Kidney (tissue), 13 donors: ENCODE measurements at regions not wholly inside any gene's neighbourhood (a gene's known extent, or its start where the extent isn't known, plus 50 kb on each side); places are given as distances from the start of the nearest gene placed in this dataset.

Experiments used
- DNase-seq, 5 donors: peaks; one replicate each; pipeline ENCODE4 v3.0.0-alpha.2; 2013 to 2020
- FAIRE-seq: peaks from 2 replicates; lab custom pipeline; 2012; peaks lifted over from hg19 to GRCh38; lab: Jason Lieb, UNC
- H3K27ac ChIP-seq, 2 donors: one replicate each; pipeline ENCODE4 v1.7.0; 2013; ENCODE audit warnings: low read depth in 2 of 2, low read length in 2 of 2, inconsistent platforms in 1 of 2
- H3K27me3 ChIP-seq: one replicate; pipeline ENCODE4 v1.7.1; 2013; ENCODE audit warnings: low read length, inconsistent platforms; ENCODE audit not compliant: control insufficient read depth, insufficient read depth
- H3K36me3 ChIP-seq, 3 donors: one replicate each; pipeline versions ENCODE4 v1.7.0 to v1.7.1; 2013; ENCODE audit warnings: low read length in 3 of 3, control low read depth in 1 of 3, inconsistent platforms in 1 of 3; ENCODE audit not compliant: insufficient read depth in 3 of 3, control insufficient read depth in 2 of 3
- H3K4me1 ChIP-seq, 3 donors: one replicate each; pipeline versions ENCODE4 v1.7.0 to v1.7.1; 2013; ENCODE audit warnings: low read length in 3 of 3, inconsistent platforms in 1 of 3, low read depth in 1 of 3; ENCODE audit not compliant: control insufficient read depth in 2 of 3, insufficient read depth in 2 of 3
- H3K4me3 ChIP-seq, 3 donors: one replicate each; pipeline versions ENCODE4 v1.7.0 to v1.8.1; 2013; ENCODE audit warnings: low read length in 3 of 3, control low read depth in 1 of 3, inconsistent platforms in 1 of 3
- H3K9ac ChIP-seq, 3 donors: one replicate each; pipeline versions ENCODE4 v1.7.0 to v1.7.1; 2013; ENCODE audit warnings: low read length in 3 of 3, control low read depth in 1 of 3, inconsistent platforms in 1 of 3
- H3K9me3 ChIP-seq, 3 donors: one replicate each; pipeline versions ENCODE4 v1.7.0 to v1.7.1; 2013; ENCODE audit warnings: low read length in 3 of 3, control low read depth in 1 of 3, inconsistent platforms in 1 of 3; ENCODE audit not compliant: control insufficient read depth in 2 of 3, insufficient read depth in 1 of 3
- intact Hi-C: fragments of 100-400 bp; cut with DNase I; formaldehyde crosslinking; loops from one replicate; pipeline ENCODE4 v1.11.1; 2022
- TF ChIP-seq, protein P1 (sequence below): IDR thresholded peaks from 3 replicates; pipeline ENCODE4 v1.5.1; 2012; ENCODE audit warnings: mild to moderate bottlenecking, moderate library complexity, borderline replicate concordance; ENCODE audit not compliant: insufficient read depth; ENCODE audit errors: extremely low read depth
- donor health status: control.
- donor health status: control.
- donor health status: control.
- donor health status: control.
- donor health status: control.
- donor health status: DM: yes; HTN: yes; CAD: no.
- donor health status: Normal renal cell carcinoma (clear cell type).

DNA sequence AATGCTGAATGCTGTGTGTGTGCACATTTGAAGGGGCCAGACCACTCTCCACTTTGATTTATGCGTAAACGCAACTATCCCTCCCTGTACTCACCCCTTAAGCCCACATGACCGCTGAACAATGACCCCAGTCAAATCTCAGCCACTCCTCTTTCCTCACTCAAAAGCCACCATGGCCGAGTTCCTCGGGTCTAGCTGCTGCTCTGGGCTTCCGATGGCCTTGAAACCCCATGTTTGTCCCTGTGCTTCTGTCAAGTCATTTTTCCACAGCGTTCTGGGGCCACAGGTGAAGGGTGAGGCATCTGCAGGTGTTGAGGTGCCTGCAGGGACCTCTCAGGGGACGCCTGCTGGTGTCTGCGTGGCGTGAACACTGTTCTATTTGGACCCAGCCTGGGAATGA lies 74.3 kb upstream of the TMEM18 start:
- DNase-seq (no peak), FAIRE-seq (no peak)
- Histone ChIP-seq H3K9ac (no peak overlapping the region), H3K9me3 (no peaks in the 10 kb centered on the region), H3K27me3 (no peaks in the 10 kb centered on the region), H3K4me1 (no peaks in the 10 kb centered on the region), H3K36me3 (no peaks in the 10 kb centered on the region), H3K27ac (no peak overlapping the region), H3K4me3 (no peak overlapping the region)
- intact Hi-C loops = no loop called here
- TF ChIP-seq, protein P1, sequence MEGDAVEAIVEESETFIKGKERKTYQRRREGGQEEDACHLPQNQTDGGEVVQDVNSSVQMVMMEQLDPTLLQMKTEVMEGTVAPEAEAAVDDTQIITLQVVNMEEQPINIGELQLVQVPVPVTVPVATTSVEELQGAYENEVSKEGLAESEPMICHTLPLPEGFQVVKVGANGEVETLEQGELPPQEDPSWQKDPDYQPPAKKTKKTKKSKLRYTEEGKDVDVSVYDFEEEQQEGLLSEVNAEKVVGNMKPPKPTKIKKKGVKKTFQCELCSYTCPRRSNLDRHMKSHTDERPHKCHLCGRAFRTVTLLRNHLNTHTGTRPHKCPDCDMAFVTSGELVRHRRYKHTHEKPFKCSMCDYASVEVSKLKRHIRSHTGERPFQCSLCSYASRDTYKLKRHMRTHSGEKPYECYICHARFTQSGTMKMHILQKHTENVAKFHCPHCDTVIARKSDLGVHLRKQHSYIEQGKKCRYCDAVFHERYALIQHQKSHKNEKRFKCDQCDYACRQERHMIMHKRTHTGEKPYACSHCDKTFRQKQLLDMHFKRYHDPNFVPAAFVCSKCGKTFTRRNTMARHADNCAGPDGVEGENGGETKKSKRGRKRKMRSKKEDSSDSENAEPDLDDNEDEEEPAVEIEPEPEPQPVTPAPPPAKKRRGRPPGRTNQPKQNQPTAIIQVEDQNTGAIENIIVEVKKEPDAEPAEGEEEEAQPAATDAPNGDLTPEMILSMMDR = no peak

DNA sequence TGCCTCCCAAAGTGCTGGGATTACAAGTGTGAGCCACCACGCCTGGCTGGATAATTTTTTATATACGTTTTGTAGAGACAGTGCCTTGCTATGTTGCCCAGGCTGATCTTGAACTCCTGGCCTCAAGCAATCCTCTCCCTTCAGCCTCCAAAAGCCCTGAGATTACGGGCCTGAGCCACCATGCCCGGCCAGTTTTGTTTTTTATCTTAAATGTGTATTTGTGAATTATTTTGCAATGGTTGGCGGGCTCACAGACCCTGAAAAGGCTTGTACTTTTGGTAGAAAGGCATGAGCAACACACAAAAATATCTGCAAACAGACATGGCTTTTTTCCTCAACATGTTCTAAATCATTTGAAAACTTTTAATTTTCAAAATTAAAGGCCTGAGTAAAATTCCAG lies 73.4 kb upstream of the TMEM18 start:
- Histone ChIP-seq H3K4me1 (no peaks in the 10 kb centered on the region), H3K9me3 (no peaks in the 10 kb centered on the region), H3K4me3 (no peak overlapping the region), H3K36me3 (no peaks in the 10 kb centered on the region), H3K27ac (no peak overlapping the region), H3K9ac (no peak overlapping the region), H3K27me3 (no peaks in the 10 kb centered on the region)
- intact Hi-C loops = no loop called here
- DNase-seq (no peak), FAIRE-seq (no peak)
- TF ChIP-seq, protein P1 = no peak

DNA sequence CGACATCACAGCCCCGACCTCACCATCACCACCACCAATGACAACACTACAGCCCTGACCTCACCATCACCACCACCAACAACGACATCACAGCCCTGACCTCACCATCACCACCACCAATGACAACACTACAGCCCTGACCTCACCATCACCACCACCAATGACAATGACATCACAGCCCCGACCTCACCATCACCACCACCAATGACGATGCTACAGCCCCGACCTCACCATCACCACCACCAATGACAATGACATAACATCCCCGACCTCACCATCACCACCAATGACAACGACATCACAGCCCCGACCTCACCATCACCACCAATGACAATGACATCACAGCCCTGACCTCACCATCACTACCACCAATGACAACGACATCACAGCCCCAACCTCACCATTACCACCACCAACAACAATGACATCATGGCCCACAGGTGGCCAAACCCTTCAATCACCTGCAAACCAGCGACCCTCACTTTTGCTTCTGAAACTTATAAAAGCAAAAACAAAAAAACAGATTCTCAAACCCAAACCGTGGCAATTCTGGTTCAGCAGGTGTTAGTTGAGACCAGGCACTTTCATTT lies 70.7 kb upstream of the TMEM18 start:
- Histone ChIP-seq H3K4me3 (no peak overlapping the region), H3K36me3 (no peaks in the 10 kb centered on the region), H3K9me3 (no peaks in the 10 kb centered on the region), H3K27ac (no peak overlapping the region), H3K27me3 (peaks cover 2% of the 10 kb centered on the region), H3K4me1 (no peaks in the 10 kb centered on the region), H3K9ac (no peak overlapping the region)
- FAIRE-seq = no peak
- TF ChIP-seq, protein P1 = no peak
- intact Hi-C loops = no loop called here
- no peak for DNase-seq

DNA sequence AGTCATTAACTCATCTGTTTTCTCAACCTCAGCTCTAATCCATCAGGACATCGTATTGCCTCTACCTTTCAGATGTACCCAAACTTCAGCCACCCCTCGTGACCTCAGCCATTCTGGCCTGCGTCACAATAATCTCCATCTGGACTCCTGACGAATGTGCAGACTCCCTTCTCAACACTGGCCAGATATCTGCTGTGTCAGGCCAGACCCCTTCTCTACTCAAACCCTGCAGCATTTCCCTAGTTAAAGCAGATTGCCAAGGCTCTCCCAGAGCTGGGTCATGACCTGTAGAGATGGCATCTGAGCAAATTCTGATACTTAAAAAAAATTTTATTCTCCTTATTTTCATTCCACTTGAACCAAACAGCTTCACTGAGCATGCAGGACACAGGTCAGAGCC lies 69.5 kb upstream of the TMEM18 start:
- Histone ChIP-seq H3K9me3 (no peaks in the 10 kb centered on the region), H3K4me3 (no peak overlapping the region), H3K4me1 (no peaks in the 10 kb centered on the region), H3K36me3 (no peaks in the 10 kb centered on the region), H3K27me3 (peaks cover 6% of the 10 kb centered on the region), H3K9ac (no peak overlapping the region), H3K27ac (no peak overlapping the region)
- no peak for FAIRE-seq
- no peak for DNase-seq
- intact Hi-C loops = no loop called here
- TF ChIP-seq, protein P1 = no peak
